Esophagus muscularis mucosa (tissue), 4 donors: ENCODE measurements at regions not wholly inside any gene's neighbourhood (a gene's known extent, or its start where the extent isn't known, plus 50 kb on each side); places are given as distances from the start of the nearest gene placed in this dataset.

ENCODE experiments used
- DNase-seq: peaks from one replicate; pipeline ENCODE4 v3.0.0-alpha.2; 2017; ENCODE audit errors: extremely low spot score
- H3K27ac ChIP-seq, 4 donors: fragments of 200-600 bp; sonication (generic); replicated peaks in 1 of 4; 1 replicate in 3 of 4; 2 replicates in 1 of 4; pipeline ENCODE4 v1.5.1; 2016 to 2019; ENCODE audit warnings: mild to moderate bottlenecking in 1 of 4
- H3K27me3 ChIP-seq, 4 donors: fragments of 200-600 bp; sonication (generic); one replicate each; pipeline versions ENCODE4 v1.5.1 to v1.6.0; 2016 to 2019
- H3K36me3 ChIP-seq, 4 donors: fragments of 200-600 bp; sonication (generic); one replicate each; pipeline ENCODE4 v1.5.1; 2016 to 2019
- H3K4me1 ChIP-seq, 4 donors: fragments of 200-600 bp; sonication (generic); one replicate each; pipeline ENCODE4 v1.5.1; 2016 to 2019
- H3K4me3 ChIP-seq, 4 donors: fragments of 200-600 bp; sonication (generic); 1 replicate in 2 of 4; 2 replicates in 2 of 4; pipeline ENCODE4 v1.5.1; 2016 to 2019; ENCODE audit warnings: mild to moderate bottlenecking in 4 of 4, moderate library complexity in 1 of 4
- H3K9me3 ChIP-seq, 4 donors: fragments of 200-600 bp; sonication (generic); 1 replicate in 3 of 4; 2 replicates in 1 of 4; pipeline ENCODE4 v1.5.1; 2016 to 2019
- EP300 ChIP-seq: sonication (generic); formaldehyde crosslinking; IDR thresholded peaks from one replicate; pipeline ENCODE4 v1.6.1; 2017; ENCODE audit warnings: antibody characterized with exemption
- POLR2A ChIP-seq: fragments of 450-650 bp; IDR thresholded peaks from one replicate; pipeline ENCODE4 v1.6.1; 2017; ENCODE audit warnings: antibody characterized with exemption, moderate library complexity, mild to moderate bottlenecking, low read depth
- POLR2AphosphoS5 ChIP-seq, 2 donors: sonication (generic); formaldehyde crosslinking; IDR thresholded peaks; one replicate each; pipeline ENCODE4 v1.6.1; 2017; ENCODE audit warnings: antibody characterized with exemption in 2 of 2
- WGBS: methylation state at CpG from one replicate; pipeline ENCODE4 v1.1.5; 2018; 5-methylcytosine and 5-hydroxymethylcytosine counted together
- intact Hi-C: fragments of 100-400 bp; cut with DNase I; formaldehyde crosslinking; loops from one replicate; pipeline ENCODE4 v1.15.1; 2023
- TF ChIP-seq, protein P1 (sequence below), 3 experiments: fragments of 200-600 bp in 2 of 3; fragments of 450-650 bp in 1 of 3; sonication (generic) in 2 of 3; IDR thresholded peaks; one replicate each; pipeline ENCODE4 v1.5.1; 2017 to 2019; ENCODE audit warnings: antibody characterized with exemption in 3 of 3, mild to moderate bottlenecking in 2 of 3, moderate library complexity in 1 of 3

DNA sequence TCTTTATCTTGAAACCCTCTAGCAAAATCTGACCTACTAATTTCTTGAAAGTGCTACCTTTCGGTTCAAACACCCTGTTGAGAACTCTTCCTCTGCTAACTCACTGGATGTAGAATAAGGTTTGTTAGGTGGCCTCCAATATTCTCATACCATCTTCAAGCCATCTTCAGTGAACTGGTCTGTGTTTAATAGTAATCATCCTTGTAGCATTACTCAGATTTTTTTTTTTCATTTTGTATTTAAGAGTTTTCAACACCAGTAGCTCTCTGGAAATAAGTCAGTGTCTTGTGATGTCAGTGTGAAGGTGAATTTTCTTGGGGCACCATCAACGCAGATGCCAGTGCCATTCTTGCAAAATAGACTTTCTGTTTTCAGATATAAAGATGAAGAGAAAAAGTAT, 140.6 kb upstream of the AHI1 start:
- Histone ChIP-seq H3K4me1 (no peaks in the 10 kb centered on the region), H3K4me3 (no peak overlapping the region), H3K27ac (no peak overlapping the region), H3K27me3 (no peaks in the 10 kb centered on the region), H3K9me3 (no peaks in the 10 kb centered on the region), H3K36me3 (no peaks in the 10 kb centered on the region)
- DNase-seq: no peak
- WGBS: 96% methylated on average over 2 of the region's 2 CpGs
- no peak for TF ChIP-seq POLR2A
- TF ChIP-seq, protein P1, sequence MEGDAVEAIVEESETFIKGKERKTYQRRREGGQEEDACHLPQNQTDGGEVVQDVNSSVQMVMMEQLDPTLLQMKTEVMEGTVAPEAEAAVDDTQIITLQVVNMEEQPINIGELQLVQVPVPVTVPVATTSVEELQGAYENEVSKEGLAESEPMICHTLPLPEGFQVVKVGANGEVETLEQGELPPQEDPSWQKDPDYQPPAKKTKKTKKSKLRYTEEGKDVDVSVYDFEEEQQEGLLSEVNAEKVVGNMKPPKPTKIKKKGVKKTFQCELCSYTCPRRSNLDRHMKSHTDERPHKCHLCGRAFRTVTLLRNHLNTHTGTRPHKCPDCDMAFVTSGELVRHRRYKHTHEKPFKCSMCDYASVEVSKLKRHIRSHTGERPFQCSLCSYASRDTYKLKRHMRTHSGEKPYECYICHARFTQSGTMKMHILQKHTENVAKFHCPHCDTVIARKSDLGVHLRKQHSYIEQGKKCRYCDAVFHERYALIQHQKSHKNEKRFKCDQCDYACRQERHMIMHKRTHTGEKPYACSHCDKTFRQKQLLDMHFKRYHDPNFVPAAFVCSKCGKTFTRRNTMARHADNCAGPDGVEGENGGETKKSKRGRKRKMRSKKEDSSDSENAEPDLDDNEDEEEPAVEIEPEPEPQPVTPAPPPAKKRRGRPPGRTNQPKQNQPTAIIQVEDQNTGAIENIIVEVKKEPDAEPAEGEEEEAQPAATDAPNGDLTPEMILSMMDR (IDR thresholded peaks at IDR 0.05): no peak
- TF ChIP-seq EP300: no peak
- no peak for TF ChIP-seq POLR2AphosphoS5 (IDR thresholded peaks at IDR 0.05)
- intact Hi-C loops: no loop called here

DNA sequence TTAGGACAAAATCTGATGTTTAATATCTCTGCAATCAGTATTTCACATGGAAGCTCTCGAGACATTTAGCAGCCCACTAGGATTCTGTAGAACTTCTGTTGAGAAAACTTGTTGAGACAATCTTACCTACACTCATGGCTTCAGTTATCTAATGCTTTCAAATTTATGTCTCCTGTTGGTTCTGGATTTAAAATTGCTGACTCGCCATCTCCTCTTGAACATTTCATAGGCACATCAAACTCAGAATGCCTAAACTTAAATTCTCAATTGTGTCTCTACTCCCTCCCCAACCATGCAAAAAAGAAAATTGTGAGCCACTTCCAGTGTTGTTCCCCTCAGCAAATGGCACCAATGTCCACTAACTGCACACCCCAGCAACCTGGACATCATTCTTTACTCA, 142.5 kb upstream of the AHI1 start:
- TF ChIP-seq POLR2A (no peak), EP300 (no peak), POLR2AphosphoS5 (IDR thresholded peaks at IDR 0.05) (no peak)
- TF ChIP-seq, protein P1 (IDR thresholded peaks at IDR 0.05): no peak
- Histone ChIP-seq H3K4me3 (no peak overlapping the region), H3K4me1 (no peaks in the 10 kb centered on the region), H3K9me3 (no peaks in the 10 kb centered on the region), H3K27me3 (no peaks in the 10 kb centered on the region), H3K36me3 (no peaks in the 10 kb centered on the region), H3K27ac (no peak overlapping the region)
- DNase-seq: no peak
- intact Hi-C loops: no loop called here
- 97% methylated on average over 2 of the region's 2 CpGs for WGBS

DNA sequence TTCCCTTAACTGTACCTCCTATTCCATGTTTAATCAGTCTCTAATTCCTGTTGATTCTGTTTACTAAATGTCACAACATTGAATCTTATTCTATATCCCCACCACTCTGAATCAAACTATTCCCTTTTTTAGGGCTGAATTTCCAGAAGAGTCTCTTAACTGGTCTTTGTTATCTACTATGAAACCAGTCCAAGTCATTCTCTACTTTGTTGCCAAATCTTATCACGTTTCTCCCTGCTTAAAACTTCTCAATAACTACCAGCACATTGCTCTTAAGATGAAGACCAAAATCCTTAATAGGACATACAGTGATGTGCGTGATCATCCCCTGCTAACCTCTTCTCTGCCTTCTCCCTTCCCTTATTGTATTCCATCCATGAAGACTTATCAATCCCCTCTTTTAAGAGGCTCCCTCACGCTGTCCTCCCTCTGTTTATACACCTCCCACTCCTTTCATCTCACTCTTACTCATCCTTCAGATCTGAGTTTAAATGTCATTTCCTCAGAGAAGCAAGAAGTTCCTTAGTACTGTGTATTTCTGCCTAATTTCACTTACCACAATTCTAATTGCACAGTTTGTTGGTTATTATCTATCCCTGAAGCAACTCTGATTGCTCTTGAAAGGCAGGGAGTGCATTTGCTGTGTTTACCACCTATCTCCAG, 143.0 kb upstream of the AHI1 start:
- DNase-seq: no peak
- H3K27me3 ChIP-seq: no peaks in the 10 kb centered on the region
- WGBS: 66% methylated on average over 3 of the region's 3 CpGs
- H3K4me3 ChIP-seq: no peak overlapping the region
- TF ChIP-seq POLR2A (no peak), POLR2AphosphoS5 (IDR thresholded peaks at IDR 0.05) (no peak)
- H3K9me3 ChIP-seq: no peaks in the 10 kb centered on the region
- no peaks in the 10 kb centered on the region for H3K36me3 ChIP-seq
- H3K27ac ChIP-seq: no peak overlapping the region
- intact Hi-C loops: no loop called here
- no peaks in the 10 kb centered on the region for H3K4me1 ChIP-seq

DNA sequence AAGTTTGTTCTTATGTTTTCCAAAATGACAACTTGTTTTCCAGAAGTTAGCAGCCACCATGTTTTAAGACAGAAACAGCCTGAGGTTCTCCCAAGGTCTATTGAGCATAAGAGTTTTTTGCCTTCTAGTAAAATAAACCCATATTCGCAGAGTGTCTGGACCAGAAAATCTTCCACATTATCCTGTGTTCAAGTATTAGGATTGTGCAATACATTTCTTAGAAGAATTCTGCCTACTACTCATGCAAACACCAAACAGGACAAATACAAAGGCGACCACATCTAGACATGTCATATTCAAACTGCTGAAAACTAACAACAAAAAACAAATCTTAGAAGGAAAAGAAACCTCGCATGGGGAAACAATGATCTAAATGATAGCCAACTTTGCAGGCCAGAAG, 145.4 kb upstream of the AHI1 start:
- Histone ChIP-seq H3K9me3 (no peaks in the 10 kb centered on the region), H3K27me3 (no peaks in the 10 kb centered on the region), H3K27ac (no peak overlapping the region), H3K4me1 (no peaks in the 10 kb centered on the region), H3K36me3 (no peaks in the 10 kb centered on the region), H3K4me3 (no peak overlapping the region)
- no peak for DNase-seq
- no peak for TF ChIP-seq POLR2AphosphoS5 (IDR thresholded peaks at IDR 0.05)
- no peak for TF ChIP-seq EP300
- TF ChIP-seq, protein P1 (IDR thresholded peaks at IDR 0.05): no peak
- no peak for TF ChIP-seq POLR2A
- 90% methylated on average over 3 of the region's 3 CpGs for WGBS
- intact Hi-C loops: no loop called here

DNA sequence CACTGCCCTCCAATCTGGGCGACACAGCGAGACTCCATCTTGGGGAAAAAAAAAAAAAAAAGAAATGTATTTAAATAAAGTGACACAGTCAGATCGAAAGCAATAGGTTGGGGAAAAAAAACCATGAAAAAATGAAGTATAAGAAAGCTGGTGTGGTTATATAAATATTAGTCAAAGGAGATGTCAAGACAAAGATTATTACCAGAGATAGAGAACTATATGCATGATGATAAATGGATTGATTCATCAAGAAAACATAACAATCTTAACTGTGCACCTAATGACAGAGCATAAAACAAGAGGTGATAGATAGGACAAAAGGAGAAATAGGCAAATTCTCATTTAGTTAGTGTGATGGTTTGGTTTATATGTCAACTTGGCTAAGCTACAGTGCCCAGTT, 146.9 kb upstream of the AHI1 start:
- TF ChIP-seq, protein P1 (IDR thresholded peaks at IDR 0.05): no peak
- TF ChIP-seq POLR2AphosphoS5 (IDR thresholded peaks at IDR 0.05) (no peak), POLR2A (no peak), EP300 (no peak)
- WGBS: 96% methylated on average over 3 of the region's 3 CpGs

More for the DNA sequence above, 146.9 kb upstream of the AHI1 start:
- H3K4me1 ChIP-seq: no peaks in the 10 kb centered on the region
- no peaks in the 10 kb centered on the region for H3K27me3 ChIP-seq
- no peaks in the 10 kb centered on the region for H3K36me3 ChIP-seq
- no peaks in the 10 kb centered on the region for H3K9me3 ChIP-seq
- no peak for DNase-seq
- no peak overlapping the region for H3K27ac ChIP-seq
- intact Hi-C loops: no loop called here
- H3K4me3 ChIP-seq: no peak overlapping the region
